ENCODE measurements at regions not wholly inside any gene's neighbourhood (a gene's known extent, or its start where the extent isn't known, plus 50 kb on each side); places are given as distances from the start of the nearest gene placed in this dataset.

- ChIA-PET CTCF (ENCODE audit: partially characterized antibody) (interaction anchor here (0.9 to 1.3 kb wide), 2 partner anchors 9 to 363 kb away, joined by 3 to 5 read pairs; no protein-coding TSS in a partner anchor), POLR2A (ENCODE audit: partially characterized antibody) (no interaction called here)
- Histone ChIP-seq H4K20me1 (replicated peaks in 1 of 2; ENCODE audit: control insufficient read depth in 1 of 2, insufficient read depth in 2 of 2, low read length in 2 of 2) (no peaks in the 10 kb centered on the region), H3K4me3 (ENCODE audit: extremely low read depth in 1 of 4, insufficient read depth in 2 of 4, low read depth in 3 of 4, low read length in 4 of 4) (no peak overlapping the region), H4K8ac (ENCODE audit: extremely low read depth, insufficient read depth, low read length) (no peak overlapping the region), H3K14ac (ENCODE audit: insufficient read length) (no peak overlapping the region), H2AK5ac (ENCODE audit: low read depth, low read length) (no peak overlapping the region), H3K27ac (ENCODE audit: low read depth, low read length) (no peak overlapping the region), H2BK15ac (ENCODE audit: low read length) (no peak overlapping the region), H2BK5ac (ENCODE audit: low read depth, low read length) (no peak overlapping the region), H2BK20ac (ENCODE audit: low read length) (no peak overlapping the region), H3K79me1 (ENCODE audit: low read depth, low read length) (no peaks in the 10 kb centered on the region), H3K18ac (ENCODE audit: extremely low read depth, low read length) (no peak overlapping the region), H4K91ac (replicated peaks; ENCODE audit: insufficient read length, low read length) (no peak overlapping the region), H3K23me2 (ENCODE audit: low read depth, low read length) (peaks cover 3% of the 10 kb centered on the region; the same call in 1 of the 2 replicates), H3K23ac (ENCODE audit: insufficient read length) (no peak overlapping the region), H3K9ac (replicated peaks in 1 of 4; ENCODE audit: extremely low read depth in 1 of 4, low read depth in 3 of 4, low read length in 3 of 4) (no peak overlapping the region), H2AFZ (ENCODE audit: low read length) (no peak overlapping the region), H3K56ac (replicated peaks; ENCODE audit: insufficient read length, low read depth, low read length) (no peak overlapping the region), H3K4ac (replicated peaks; ENCODE audit: insufficient read length, low read depth, low read length) (no peak overlapping the region), H2BK12ac (ENCODE audit: low read depth, low read length) (no peak overlapping the region), H3K9me3 (ENCODE audit: insufficient read depth in 2 of 2, low read depth in 1 of 2, low read length in 1 of 2) (peaks cover 0 to 4% of the 10 kb centered on the region in 2 experiments; a peak in 1 of 4 replicates), H3K4me1 (replicated peaks in 1 of 4; ENCODE audit: control insufficient read depth in 3 of 4, insufficient read depth in 4 of 4, low read length in 3 of 4) (no peaks in the 10 kb centered on the region), H2BK120ac (replicated peaks; ENCODE audit: low read depth, low read length) (no peak overlapping the region), H4K5ac (ENCODE audit: insufficient read length, low read depth, low read length) (no peak overlapping the region), H3K27me3 (replicated peaks in 1 of 4; ENCODE audit: control insufficient read depth in 3 of 4, extremely low read depth in 1 of 4, insufficient read depth in 3 of 4, low read length in 3 of 4) (no peaks in the 10 kb centered on the region), H3K36me3 (ENCODE audit: control insufficient read depth in 2 of 4, insufficient read depth in 4 of 4, low read length in 3 of 4) (no peaks in the 10 kb centered on the region), H3K4me2 (ENCODE audit: insufficient read depth in 1 of 2, low read depth in 2 of 2, low read length in 2 of 2) (no peak overlapping the region), H3K79me2 (ENCODE audit: control insufficient read depth in 1 of 2, insufficient read depth in 2 of 2, low read length in 2 of 2) (no peaks in the 10 kb centered on the region)
- 94% methylated on average over 2 of the region's 2 CpGs; no CpG with 5 or more reads in 1 of the 2 experiments for WGBS, 2 experiments (ENCODE audit: extremely low coverage in 1 of 2, insufficient coverage in 1 of 2, insufficient read length in 1 of 2, insufficient replicate concordance in 2 of 2, low coverage in 1 of 2, low lambda C conversion rate in 2 of 2, missing lambda C conversion rate in 1 of 2)
- TF ChIP-seq SAP30 (IDR thresholded peaks at IDR 0.05; ENCODE audit: insufficient read depth, insufficient replicate concordance, low read length) (no peak), CEBPB (IDR thresholded peaks at IDR 0.05; ENCODE audit: low read depth, low read length) (no peak), TBP (IDR thresholded peaks at IDR 0.05; ENCODE audit: low read depth, low read length) (no peak), GTF2F1 (IDR thresholded peaks at IDR 0.05; ENCODE audit: borderline replicate concordance, low read depth, low read length) (no peak), SP1 (IDR thresholded peaks at IDR 0.05; ENCODE audit: low read depth, low read length) (no peak), CHD1 (IDR thresholded peaks at IDR 0.05; ENCODE audit: low read depth, low read length) (no peak)
- FAIRE-seq = no peak
- no peak for DNase-seq (ENCODE audit: low read depth in 1 of 2, low spot score in 2 of 2)
These were observed 102.2 kb upstream of the SERP2 start for GRCh38 chr13:44271473-44271872.
